H1 (cell line): ENCODE measurements at regions not wholly inside any gene's neighbourhood (a gene's known extent, or its start where the extent isn't known, plus 50 kb on each side); places are given as distances from the start of the nearest gene placed in this dataset.

Experiments
- CTCF ChIA-PET: fragments of 300-600 bp; sonication (Branson Sonifier 250); formaldehyde crosslinking; loops from one replicate; lab custom pipeline; 2021; ENCODE audit not compliant: partially characterized antibody; lab: Charles Lee
- POLR2A ChIA-PET: fragments of 300-600 bp; sonication (Branson Sonifier 250); formaldehyde crosslinking; loops from one replicate; lab custom pipeline; 2021; ENCODE audit warnings: inconsistent platforms; ENCODE audit not compliant: partially characterized antibody; lab: Charles Lee
- DNase-seq, 2 experiments: peaks; one replicate each; pipeline versions ENCODE4 v3.0.0 to v3.0.0-alpha.2; 2010 to 2022; ENCODE audit warnings: low spot score in 2 of 2, low read depth in 1 of 2, mixed read lengths in 1 of 2
- FAIRE-seq: peaks from 2 replicates; lab custom pipeline; 2011; peaks lifted over from hg19 to GRCh38; lab: Jason Lieb, UNC
- H2AFZ ChIP-seq: 2 replicates; pipeline ENCODE4 v1.8.1; 2012; ENCODE audit warnings: low read length, inconsistent platforms
- H2AK5ac ChIP-seq: 2 replicates; pipeline ENCODE4 v1.6.1; 2013; ENCODE audit warnings: low read depth, low read length
- H2BK120ac ChIP-seq: replicated peaks from 2 replicates; pipeline ENCODE3; 2013; ENCODE audit warnings: low read depth, low read length, inconsistent platforms
- H2BK12ac ChIP-seq: 2 replicates; pipeline ENCODE4 v1.6.1; 2013; ENCODE audit warnings: low read depth, low read length
- H2BK15ac ChIP-seq: 2 replicates; pipeline ENCODE4 v1.6.1; 2013; ENCODE audit warnings: low read length
- H2BK20ac ChIP-seq: 2 replicates; pipeline ENCODE4 v1.6.1; 2013; ENCODE audit warnings: low read length
- H2BK5ac ChIP-seq: 2 replicates; pipeline ENCODE4 v1.6.1; 2013; ENCODE audit warnings: low read depth, low read length
- H3K14ac ChIP-seq: 2 replicates; pipeline ENCODE4 v1.6.1; 2013; ENCODE audit warnings: inconsistent platforms; ENCODE audit not compliant: insufficient read length
- H3K18ac ChIP-seq: 2 replicates; pipeline ENCODE4 v1.6.1; 2013; ENCODE audit warnings: low read length; ENCODE audit errors: extremely low read depth
- H3K23ac ChIP-seq: 2 replicates; pipeline ENCODE4 v1.6.1; 2013; ENCODE audit warnings: inconsistent platforms; ENCODE audit not compliant: insufficient read length
- H3K23me2 ChIP-seq: 2 replicates; pipeline ENCODE4 v1.6.1; 2013; ENCODE audit warnings: low read depth, low read length
- H3K27ac ChIP-seq: 2 replicates; pipeline ENCODE4 v1.6.1; 2011; ENCODE audit warnings: low read depth, low read length, inconsistent platforms
- H3K27me3 ChIP-seq, 4 experiments: replicated peaks in 1 of 4; 1 replicate in 1 of 4; 2 replicates in 3 of 4; pipeline versions ENCODE4 v1.6.1 to v1.8.1; 2011 to 2013; ENCODE audit warnings: low read length in 3 of 4, mild to moderate bottlenecking in 3 of 4, inconsistent platforms in 2 of 4, mixed read lengths in 2 of 4, moderate library complexity in 1 of 4; ENCODE audit not compliant: control insufficient read depth in 3 of 4, insufficient read depth in 3 of 4; ENCODE audit errors: extremely low read depth in 1 of 4
- H3K36me3 ChIP-seq, 4 experiments: 2 replicates each; pipeline versions ENCODE4 v1.6.1 to v1.8.1; 2011 to 2013; ENCODE audit warnings: mild to moderate bottlenecking in 4 of 4, low read length in 3 of 4, moderate library complexity in 2 of 4, control low read depth in 1 of 4, inconsistent platforms in 1 of 4; ENCODE audit not compliant: insufficient read depth in 4 of 4, control insufficient read depth in 2 of 4
- H3K4ac ChIP-seq: replicated peaks from 2 replicates; pipeline ENCODE3; 2013; ENCODE audit warnings: low read length, low read depth, mixed read lengths, inconsistent platforms; ENCODE audit not compliant: insufficient read length
- H3K4me1 ChIP-seq, 4 experiments: replicated peaks in 1 of 4; 1 replicate in 1 of 4; 2 replicates in 3 of 4; pipeline versions ENCODE4 v1.6.1 to v1.8.1; 2011 to 2013; ENCODE audit warnings: low read length in 3 of 4, inconsistent platforms in 2 of 4, mixed read lengths in 1 of 4; ENCODE audit not compliant: insufficient read depth in 4 of 4, control insufficient read depth in 3 of 4
- H3K4me2 ChIP-seq, 2 experiments: 2 replicates each; pipeline versions ENCODE4 v1.6.1 to v1.8.1; 2011 to 2013; ENCODE audit warnings: low read depth in 2 of 2, low read length in 2 of 2, control low read depth in 1 of 2, inconsistent platforms in 1 of 2, mild to moderate bottlenecking in 1 of 2; ENCODE audit not compliant: insufficient read depth in 1 of 2
- H3K4me3 ChIP-seq, 4 experiments: fragments of 200-600, 300-600 bp in 1 of 4; sonication (generic), shearing (Covaris generic), sonication (Bioruptor Twin) in 1 of 4; 2 replicates each; pipeline versions ENCODE4 v1.5.1 to v1.8.1; 2011 to 2016; ENCODE audit warnings: low read length in 4 of 4, low read depth in 3 of 4, control low read depth in 2 of 4, inconsistent platforms in 2 of 4, mild to moderate bottlenecking in 2 of 4, mixed read lengths in 1 of 4, moderate library complexity in 1 of 4; ENCODE audit not compliant: insufficient read depth in 2 of 4; ENCODE audit errors: extremely low read depth in 1 of 4
- H3K56ac ChIP-seq: replicated peaks from 2 replicates; pipeline ENCODE3; 2013; ENCODE audit warnings: low read depth, mild to moderate bottlenecking, mixed read lengths, low read length, inconsistent platforms; ENCODE audit not compliant: insufficient read length
- H3K79me1 ChIP-seq: 2 replicates; pipeline ENCODE4 v1.6.1; 2013; ENCODE audit warnings: low read depth, low read length, control low read depth
- H3K79me2 ChIP-seq, 2 experiments: 2 replicates each; pipeline versions ENCODE4 v1.6.1 to v1.8.1; 2012 to 2013; ENCODE audit warnings: low read length in 2 of 2, mild to moderate bottlenecking in 2 of 2, inconsistent platforms in 1 of 2; ENCODE audit not compliant: insufficient read depth in 2 of 2, control insufficient read depth in 1 of 2
- H3K9ac ChIP-seq, 4 experiments: replicated peaks in 1 of 4; 1 replicate in 1 of 4; 2 replicates in 3 of 4; pipeline versions ENCODE4 v1.6.1 to v1.8.1; 2011 to 2013; ENCODE audit warnings: low read depth in 3 of 4, low read length in 3 of 4, control low read depth in 2 of 4, mild to moderate bottlenecking in 2 of 4, moderate library complexity in 2 of 4, inconsistent platforms in 1 of 4; ENCODE audit errors: extremely low read depth in 1 of 4
- H3K9me3 ChIP-seq, 2 experiments: 2 replicates each; pipeline versions ENCODE4 v1.6.1 to v1.8.1; 2012 to 2013; ENCODE audit warnings: mild to moderate bottlenecking in 2 of 2, moderate library complexity in 2 of 2, control low read depth in 1 of 2, inconsistent platforms in 1 of 2, low read depth in 1 of 2, low read length in 1 of 2, mixed read lengths in 1 of 2; ENCODE audit not compliant: insufficient read depth in 2 of 2
- H4K20me1 ChIP-seq, 2 experiments: replicated peaks in 1 of 2; 2 replicates each; pipeline versions ENCODE3 to v1.8.1; 2011 to 2013; ENCODE audit warnings: inconsistent platforms in 2 of 2, low read length in 2 of 2, mild to moderate bottlenecking in 1 of 2; ENCODE audit not compliant: insufficient read depth in 2 of 2, control insufficient read depth in 1 of 2
- H4K5ac ChIP-seq: 2 replicates; pipeline ENCODE4 v1.6.1; 2013; ENCODE audit warnings: low read length, low read depth, mixed read lengths, inconsistent platforms; ENCODE audit not compliant: insufficient read length
- H4K8ac ChIP-seq: 2 replicates; pipeline ENCODE4 v1.8.0; 2013; ENCODE audit warnings: mild to moderate bottlenecking, moderate library complexity, low read length, inconsistent platforms; ENCODE audit not compliant: insufficient read depth; ENCODE audit errors: extremely low read depth
- H4K91ac ChIP-seq: replicated peaks from 2 replicates; pipeline ENCODE3; 2013; ENCODE audit warnings: low read length, mixed read lengths, inconsistent platforms; ENCODE audit not compliant: insufficient read length
- BRCA1 ChIP-seq: IDR thresholded peaks from 2 replicates; pipeline ENCODE4 v1.6.1; 2012; ENCODE audit warnings: low read depth, low read length, improper control_type of control experiment
- CBX5 ChIP-seq: fragments of 300-800, 300-1000 bp; sonication (generic); IDR thresholded peaks from 2 replicates; pipeline ENCODE4 v1.7.1; 2016; ENCODE audit warnings: antibody characterized with exemption, low read length, low read depth
- HDAC6 ChIP-seq: IDR thresholded peaks from one replicate; pipeline ENCODE4 v1.7.1; 2012; ENCODE audit warnings: low read depth, mild to moderate bottlenecking, inconsistent platforms, low read length, moderate library complexity
- KDM1A ChIP-seq: fragments of 200-600, 300-600 bp; sonication (generic); IDR thresholded peaks from 2 replicates; pipeline ENCODE4 v1.7.1; 2016; ENCODE audit warnings: mild to moderate bottlenecking, low read length, borderline replicate concordance
- RXRA ChIP-seq: IDR thresholded peaks from 2 replicates; pipeline ENCODE4 v1.6.1; 2011; ENCODE audit warnings: low read depth, mild to moderate bottlenecking, low read length, moderate library complexity; ENCODE audit not compliant: insufficient read depth
- SIRT6 ChIP-seq: IDR thresholded peaks from one replicate; pipeline ENCODE4 v1.7.1; 2012; ENCODE audit warnings: low read length, inconsistent platforms
- ZNF274 ChIP-seq: IDR thresholded peaks from 2 replicates; pipeline ENCODE4 v1.7.0; 2012; ENCODE audit warnings: low read length, borderline replicate concordance; ENCODE audit errors: extremely low read depth
- WGBS, 2 experiments: shearing (Covaris generic) in 1 of 2; methylation state at CpG; one replicate each; pipeline versions ENCODE4 v1.1.6 to v1.1.7; 2013 to 2015; ENCODE audit warnings: low lambda C conversion rate in 2 of 2, mixed read lengths in 2 of 2, inconsistent platforms in 1 of 2, low coverage in 1 of 2, missing lambda C conversion rate in 1 of 2; ENCODE audit not compliant: insufficient replicate concordance in 2 of 2, insufficient coverage in 1 of 2, insufficient read length in 1 of 2; ENCODE audit errors: extremely low coverage in 1 of 2, missing lambda C conversion rate in 1 of 2; 5-methylcytosine and 5-hydroxymethylcytosine counted together
- TF ChIP-seq, protein P1 (sequence below), 3 experiments: IDR thresholded peaks; 1 replicate in 2 of 3; 2 replicates in 1 of 3; pipeline versions ENCODE4 v1.5.1 to v1.6.1; 2011; ENCODE audit warnings: low read length in 3 of 3, mild to moderate bottlenecking in 3 of 3, inconsistent platforms in 2 of 3, low read depth in 1 of 3, moderate library complexity in 1 of 3; ENCODE audit not compliant: insufficient read depth in 1 of 3; ENCODE audit errors: control extremely low read depth in 1 of 3

DNA sequence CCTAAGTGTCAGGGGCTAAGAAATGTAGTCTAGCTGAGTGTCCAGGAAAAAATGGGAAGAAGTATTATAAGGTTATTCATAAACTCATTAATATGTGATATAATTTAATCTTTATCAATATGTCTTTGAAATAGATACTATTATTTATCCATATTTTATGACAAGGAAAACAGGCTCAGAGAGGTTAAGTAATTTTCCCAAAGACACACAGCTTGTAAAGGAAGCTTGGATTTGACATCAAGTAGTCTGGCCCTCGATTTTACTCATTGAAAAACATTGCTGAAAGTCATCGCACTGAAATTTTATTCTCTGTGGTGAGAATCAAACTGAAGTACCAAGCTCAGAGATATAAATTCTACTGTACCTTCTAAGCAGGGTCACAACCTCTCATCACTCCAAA lies 276.9 kb downstream of the MSX2 start:
- no peak overlapping the region for H2BK120ac ChIP-seq
- no peaks in the 10 kb centered on the region for H3K36me3 ChIP-seq
- FAIRE-seq (no peak), DNase-seq (no peak)
- no peak overlapping the region for H2AK5ac ChIP-seq
- H3K4me3 ChIP-seq: no peak overlapping the region
- no peaks in the 10 kb centered on the region for H3K4me1 ChIP-seq
- no peaks in the 10 kb centered on the region for H3K79me2 ChIP-seq
- no peak overlapping the region for H4K8ac ChIP-seq
- H3K9ac ChIP-seq: no peak overlapping the region
- ChIA-PET POLR2A (interaction anchor here (0.6 kb wide), 1 partner anchor 506 kb away, joined by 3 read pairs; no protein-coding TSS in a partner anchor), CTCF (interaction anchor here (1.3 to 1.9 kb wide), 2 partner anchors 10 to 49 kb away, joined by 4 read pairs; no protein-coding TSS in a partner anchor)
- H3K4me2 ChIP-seq: no peak overlapping the region
- H2BK12ac ChIP-seq: no peak overlapping the region
- H2BK15ac ChIP-seq: no peak overlapping the region
- peaks cover 4 to 6% of the 10 kb centered on the region in 2 experiments; a peak in 2 of 4 replicates for H3K9me3 ChIP-seq
- no peak overlapping the region for H3K56ac ChIP-seq
- H2BK20ac ChIP-seq: no peak overlapping the region
- no peak overlapping the region for H4K91ac ChIP-seq
- H3K23me2 ChIP-seq: no peaks in the 10 kb centered on the region
- H4K5ac ChIP-seq: no peak overlapping the region
- H3K23ac ChIP-seq: no peak overlapping the region
- H3K18ac ChIP-seq: no peak overlapping the region
- 82% methylated on average over 2 of the region's 2 CpGs; no CpG with 5 or more reads in 1 of the 2 experiments for WGBS, 2 experiments
- no peak overlapping the region for H3K27ac ChIP-seq
- H3K27me3 ChIP-seq: no peaks in the 10 kb centered on the region; a peak in 1 of 7 replicates
- H3K4ac ChIP-seq: no peak overlapping the region
- H3K79me1 ChIP-seq: no peaks in the 10 kb centered on the region
- H2BK5ac ChIP-seq: no peak overlapping the region
- H4K20me1 ChIP-seq: no peaks in the 10 kb centered on the region
- no peak overlapping the region for H2AFZ ChIP-seq
- no peak overlapping the region for H3K14ac ChIP-seq
- TF ChIP-seq SIRT6 (no peak), BRCA1 (no peak), HDAC6 (no peak), ZNF274 (no peak), RXRA (no peak), CBX5 (no peak), KDM1A (no peak)
- TF ChIP-seq, protein P1, sequence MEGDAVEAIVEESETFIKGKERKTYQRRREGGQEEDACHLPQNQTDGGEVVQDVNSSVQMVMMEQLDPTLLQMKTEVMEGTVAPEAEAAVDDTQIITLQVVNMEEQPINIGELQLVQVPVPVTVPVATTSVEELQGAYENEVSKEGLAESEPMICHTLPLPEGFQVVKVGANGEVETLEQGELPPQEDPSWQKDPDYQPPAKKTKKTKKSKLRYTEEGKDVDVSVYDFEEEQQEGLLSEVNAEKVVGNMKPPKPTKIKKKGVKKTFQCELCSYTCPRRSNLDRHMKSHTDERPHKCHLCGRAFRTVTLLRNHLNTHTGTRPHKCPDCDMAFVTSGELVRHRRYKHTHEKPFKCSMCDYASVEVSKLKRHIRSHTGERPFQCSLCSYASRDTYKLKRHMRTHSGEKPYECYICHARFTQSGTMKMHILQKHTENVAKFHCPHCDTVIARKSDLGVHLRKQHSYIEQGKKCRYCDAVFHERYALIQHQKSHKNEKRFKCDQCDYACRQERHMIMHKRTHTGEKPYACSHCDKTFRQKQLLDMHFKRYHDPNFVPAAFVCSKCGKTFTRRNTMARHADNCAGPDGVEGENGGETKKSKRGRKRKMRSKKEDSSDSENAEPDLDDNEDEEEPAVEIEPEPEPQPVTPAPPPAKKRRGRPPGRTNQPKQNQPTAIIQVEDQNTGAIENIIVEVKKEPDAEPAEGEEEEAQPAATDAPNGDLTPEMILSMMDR (IDR thresholded peaks at IDR 0.05; ENCODE audit: control extremely low read depth in 1 of 3, insufficient read depth in 1 of 3, low read depth in 1 of 3, low read length in 3 of 3): no peak
